ENCODE measurements at regions not wholly inside any gene's neighbourhood (a gene's known extent, or its start where the extent isn't known, plus 50 kb on each side); places are given as distances from the start of the nearest gene placed in this dataset.

DNA sequence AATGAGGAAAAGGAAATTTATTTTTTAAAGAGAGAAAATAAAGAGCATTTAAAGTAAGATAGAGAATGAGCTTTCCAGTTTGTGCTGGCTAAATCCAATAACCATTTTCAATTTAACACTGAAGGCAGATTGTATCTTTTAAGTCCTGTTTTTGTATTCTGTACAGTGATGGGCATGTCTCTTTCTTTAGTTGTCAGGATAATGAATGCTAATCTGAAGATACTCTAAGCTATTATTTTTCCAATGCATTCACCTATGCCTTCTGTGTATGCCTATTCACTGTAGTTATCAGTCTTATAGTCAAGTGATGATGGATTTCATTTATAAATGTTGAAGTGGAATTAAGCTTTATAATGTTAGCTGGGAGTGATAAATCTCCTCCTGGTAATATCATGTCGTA, 101.4 kb downstream of the DYNAP start:
- TF ChIP-seq, protein P1, sequence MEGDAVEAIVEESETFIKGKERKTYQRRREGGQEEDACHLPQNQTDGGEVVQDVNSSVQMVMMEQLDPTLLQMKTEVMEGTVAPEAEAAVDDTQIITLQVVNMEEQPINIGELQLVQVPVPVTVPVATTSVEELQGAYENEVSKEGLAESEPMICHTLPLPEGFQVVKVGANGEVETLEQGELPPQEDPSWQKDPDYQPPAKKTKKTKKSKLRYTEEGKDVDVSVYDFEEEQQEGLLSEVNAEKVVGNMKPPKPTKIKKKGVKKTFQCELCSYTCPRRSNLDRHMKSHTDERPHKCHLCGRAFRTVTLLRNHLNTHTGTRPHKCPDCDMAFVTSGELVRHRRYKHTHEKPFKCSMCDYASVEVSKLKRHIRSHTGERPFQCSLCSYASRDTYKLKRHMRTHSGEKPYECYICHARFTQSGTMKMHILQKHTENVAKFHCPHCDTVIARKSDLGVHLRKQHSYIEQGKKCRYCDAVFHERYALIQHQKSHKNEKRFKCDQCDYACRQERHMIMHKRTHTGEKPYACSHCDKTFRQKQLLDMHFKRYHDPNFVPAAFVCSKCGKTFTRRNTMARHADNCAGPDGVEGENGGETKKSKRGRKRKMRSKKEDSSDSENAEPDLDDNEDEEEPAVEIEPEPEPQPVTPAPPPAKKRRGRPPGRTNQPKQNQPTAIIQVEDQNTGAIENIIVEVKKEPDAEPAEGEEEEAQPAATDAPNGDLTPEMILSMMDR (IDR thresholded peaks at IDR 0.05): no peak
- Mint-ChIP-seq H3K36me3 (ENCODE audit: low read depth) (no peaks in the 10 kb centered on the region), H3K4me1 (ENCODE audit: low read depth) (peaks cover 10% of the 10 kb centered on the region), H3K9me3 (no peaks in the 10 kb centered on the region), H3K27me3 (ENCODE audit: insufficient read depth) (peaks cover 4% of the 10 kb centered on the region; the same call in 1 of the 2 replicates), H3K27ac (no peak overlapping the region), H3K4me3 (no peak overlapping the region)
- DNase-seq: no peak

- DNase-seq: no peak
- Mint-ChIP-seq H3K4me1 (ENCODE audit: low read depth) (no peaks in the 10 kb centered on the region), H3K9me3 (no peaks in the 10 kb centered on the region), H3K27ac (no peak overlapping the region), H3K4me3 (no peak overlapping the region), H3K27me3 (ENCODE audit: insufficient read depth) (peaks cover 4% of the 10 kb centered on the region), H3K36me3 (ENCODE audit: low read depth) (no peaks in the 10 kb centered on the region)
- TF ChIP-seq, protein P1 (IDR thresholded peaks at IDR 0.05): no peak
Observed at GRCh38 chr18:54696616-54697293, 105.7 kb downstream of the DYNAP start.

GRCh38 chr18:54700580-54700979, 109.5 kb downstream of the DYNAP start:
- DNase-seq: no peak
- TF ChIP-seq, protein P1 (IDR thresholded peaks at IDR 0.05): no peak
- no peaks in the 10 kb centered on the region for H3K9me3 Mint-ChIP-seq
- H3K4me3 Mint-ChIP-seq: no peak overlapping the region
- H3K36me3 Mint-ChIP-seq (ENCODE audit: low read depth): no peaks in the 10 kb centered on the region
- no peak overlapping the region for H3K27ac Mint-ChIP-seq
- peaks cover 8% of the 10 kb centered on the region; the same call in 1 of the 2 replicates for H3K4me1 Mint-ChIP-seq (ENCODE audit: low read depth)
- peaks cover 2% of the 10 kb centered on the region for H3K27me3 Mint-ChIP-seq (ENCODE audit: insufficient read depth)

- H3K27ac Mint-ChIP-seq: no peak overlapping the region
- no peaks in the 10 kb centered on the region; the same call in 1 of the 2 replicates for H3K27me3 Mint-ChIP-seq (ENCODE audit: insufficient read depth)
- H3K4me3 Mint-ChIP-seq: no peak overlapping the region
- DNase-seq: no peak
- peaks cover 8% of the 10 kb centered on the region; the same call in 1 of the 2 replicates for H3K4me1 Mint-ChIP-seq (ENCODE audit: low read depth)
- no peaks in the 10 kb centered on the region for H3K9me3 Mint-ChIP-seq
- H3K36me3 Mint-ChIP-seq (ENCODE audit: low read depth): no peaks in the 10 kb centered on the region
- TF ChIP-seq, protein P1 (IDR thresholded peaks at IDR 0.05): no peak
Observed at GRCh38 chr18:54702686-54703085, 111.6 kb downstream of the DYNAP start.

GRCh38 chr18:54710074-54710899, 118.0 kb upstream of the RAB27B start:
- peaks cover 4% of the 10 kb centered on the region; the same call in 1 of the 2 replicates for H3K27me3 Mint-ChIP-seq (ENCODE audit: insufficient read depth)
- H3K36me3 Mint-ChIP-seq (ENCODE audit: low read depth): no peaks in the 10 kb centered on the region
- peaks cover 15% of the 10 kb centered on the region for H3K4me1 Mint-ChIP-seq (ENCODE audit: low read depth)
- TF ChIP-seq, protein P1 (IDR thresholded peaks at IDR 0.05): no peak
- H3K4me3 Mint-ChIP-seq: no peak overlapping the region
- DNase-seq: no peak
- H3K27ac Mint-ChIP-seq: no peak overlapping the region
- H3K9me3 Mint-ChIP-seq: no peaks in the 10 kb centered on the region

All from HFFc6 (cell line).